Endothelial cell of umbilical vein (primary cell): ENCODE measurements at regions not wholly inside any gene's neighbourhood (a gene's known extent, or its start where the extent isn't known, plus 50 kb on each side); places are given as distances from the start of the nearest gene placed in this dataset.

Experiments used
- BruUV-seq: library from RNA; stranded (reverse); fragments of 400-500 nt; replicated peaks from 2 replicates; lab custom pipeline; 2021; lab: Mats Ljungman, UMichigan
- CTCF ChIA-PET: fragments of 300-600, 350-600 bp; sonication (Branson Sonifier 250); formaldehyde crosslinking; loops from one replicate; lab custom pipeline; 2021; ENCODE audit warnings: antibody characterized with exemption, inconsistent platforms; lab: Charles Lee
- POLR2A ChIA-PET: fragments of 300-600, 350-600 bp; sonication (Branson Sonifier 250); formaldehyde crosslinking; loops from one replicate; lab custom pipeline; 2021; ENCODE audit warnings: antibody characterized with exemption, inconsistent platforms; lab: Charles Lee
- DNase-seq: peaks from one replicate; pipeline ENCODE4 v3.0.0-alpha.2; 2011; ENCODE audit warnings: low read depth, low spot score
- FAIRE-seq: peaks from 2 replicates; lab custom pipeline; 2011; peaks lifted over from hg19 to GRCh38; lab: Jason Lieb, UNC
- H2AFZ ChIP-seq: 2 replicates; pipeline ENCODE4 v1.6.0; 2012; ENCODE audit warnings: low read depth, low read length, control low read depth, inconsistent platforms
- H3K27ac ChIP-seq: 2 replicates; pipeline ENCODE4 v1.5.1; 2011; ENCODE audit warnings: low read depth, mild to moderate bottlenecking, control low read depth, low read length, moderate library complexity; ENCODE audit not compliant: insufficient read depth
- H3K27me3 ChIP-seq, 2 experiments: 2 replicates each; pipeline versions ENCODE4 v1.6.0 to v1.6.1; 2011; ENCODE audit warnings: low read length in 2 of 2, mixed read lengths in 1 of 2; ENCODE audit not compliant: control insufficient read depth in 2 of 2, insufficient read depth in 2 of 2
- H3K36me3 ChIP-seq, 2 experiments: 2 replicates in 1 of 2; 3 replicates in 1 of 2; pipeline ENCODE4 v1.5.1; 2011; ENCODE audit warnings: low read length in 2 of 2, mild to moderate bottlenecking in 1 of 2, moderate library complexity in 1 of 2; ENCODE audit not compliant: control insufficient read depth in 2 of 2, insufficient read depth in 2 of 2; ENCODE audit errors: extremely low read depth in 1 of 2
- H3K4me1 ChIP-seq: 3 replicates; pipeline ENCODE4 v1.5.1; 2011; ENCODE audit warnings: mild to moderate bottlenecking, low read length; ENCODE audit not compliant: control insufficient read depth, insufficient read depth; ENCODE audit errors: extremely low read depth
- H3K4me2 ChIP-seq: 2 replicates; pipeline ENCODE4 v1.6.1; 2011; ENCODE audit warnings: low read length, control low read depth, mixed read lengths; ENCODE audit not compliant: insufficient read depth
- H3K4me3 ChIP-seq, 3 experiments: fragments of 200-600 bp in 1 of 3; sonication (generic), shearing (Covaris generic) in 1 of 3; replicated peaks in 1 of 3; 2 replicates each; pipeline ENCODE4 v1.5.1; 2011 to 2016; ENCODE audit warnings: control low read depth in 3 of 3, low read length in 3 of 3, mild to moderate bottlenecking in 2 of 3, inconsistent platforms in 1 of 3, low read depth in 1 of 3, moderate library complexity in 1 of 3; ENCODE audit not compliant: insufficient read depth in 1 of 3
- H3K79me2 ChIP-seq: 2 replicates; pipeline ENCODE4 v1.6.0; 2012; ENCODE audit warnings: low read length, inconsistent platforms; ENCODE audit not compliant: control insufficient read depth, insufficient read depth
- H3K9ac ChIP-seq: replicated peaks from 2 replicates; pipeline ENCODE3; 2011; ENCODE audit warnings: low read length, control low read depth; ENCODE audit not compliant: insufficient read depth; ENCODE audit errors: extremely low read depth
- H3K9me1 ChIP-seq: replicated peaks from 3 replicates; pipeline ENCODE4 v1.6.0; 2011; ENCODE audit warnings: mild to moderate bottlenecking, low read length; ENCODE audit not compliant: control insufficient read depth, insufficient read depth; ENCODE audit errors: extremely low read depth
- H3K9me3 ChIP-seq: replicated peaks from 2 replicates; pipeline ENCODE4 v1.5.1; 2012; ENCODE audit warnings: low read length, inconsistent platforms; ENCODE audit not compliant: control insufficient read depth, insufficient read depth
- H4K20me1 ChIP-seq: replicated peaks from 2 replicates; pipeline ENCODE3; 2011; ENCODE audit warnings: mild to moderate bottlenecking, low read length; ENCODE audit not compliant: control insufficient read depth, insufficient read depth; ENCODE audit errors: extremely low read depth
- CTCF ChIP-seq, 2 donors: IDR thresholded peaks; 1 replicate in 1 of 2; 2 replicates in 1 of 2; pipeline ENCODE4 v1.5.1; 2011; ENCODE audit warnings: low read length in 2 of 2, mild to moderate bottlenecking in 2 of 2, moderate library complexity in 2 of 2, control low read depth in 1 of 2, inconsistent platforms in 1 of 2, low read depth in 1 of 2; ENCODE audit not compliant: insufficient read depth in 1 of 2; ENCODE audit errors: extremely low read depth in 1 of 2
- EZH2 ChIP-seq: IDR thresholded peaks from 2 replicates; pipeline ENCODE4 v1.6.1; 2012; ENCODE audit warnings: borderline replicate concordance, low read depth, mild to moderate bottlenecking, moderate library complexity, low read length, inconsistent platforms; ENCODE audit not compliant: severe bottlenecking
- FOS ChIP-seq: IDR thresholded peaks from 2 replicates; pipeline ENCODE4 v1.6.1; 2011; ENCODE audit warnings: mild to moderate bottlenecking, low read length, moderate library complexity, borderline replicate concordance; ENCODE audit not compliant: insufficient read depth
- GATA2 ChIP-seq: IDR thresholded peaks from 2 replicates; pipeline ENCODE4 v1.7.0; 2011; ENCODE audit warnings: low read depth, mild to moderate bottlenecking, moderate library complexity, mixed read lengths, low read length; ENCODE audit not compliant: insufficient read length, insufficient read depth
- JUN ChIP-seq: IDR thresholded peaks from 2 replicates; pipeline ENCODE4 v1.6.1; 2011; ENCODE audit warnings: borderline replicate concordance, low read depth; ENCODE audit not compliant: insufficient read length, insufficient read depth
- MAX ChIP-seq: IDR thresholded peaks from 2 replicates; pipeline ENCODE4 v1.6.1; 2011; ENCODE audit not compliant: insufficient read depth, insufficient read length
- MYC ChIP-seq: IDR thresholded peaks from one replicate; pipeline ENCODE4 v1.6.1; 2011; ENCODE audit warnings: mild to moderate bottlenecking, low read depth, low read length
- POLR2A ChIP-seq: IDR thresholded peaks from 2 replicates; pipeline ENCODE4 v1.6.1; 2012; ENCODE audit warnings: low read depth, mild to moderate bottlenecking, control low read depth, low read length
- POLR2AphosphoS5 ChIP-seq: IDR thresholded peaks from 2 replicates; pipeline ENCODE4 v1.6.1; 2012; ENCODE audit warnings: low read depth, mild to moderate bottlenecking, control low read depth, low read length, moderate library complexity; ENCODE audit not compliant: insufficient read depth
- dilution Hi-C: fragments of 300-500 bp; cut with MboI; formaldehyde crosslinking; loops from one replicate; pipeline ENCODE4 v1.15.0; 2019; ENCODE audit warnings: low sequenced_read_pairs; ENCODE audit not compliant: extremely low pct_ligation_motif_present
- intact Hi-C: fragments of 100-400 bp; cut with micrococcal nuclease; formaldehyde crosslinking; loops from one replicate; pipeline ENCODE4 v1.10.0; 2022

- intact Hi-C loops (no loop called here), dilution Hi-C loops (no loop called here)
- CTCF ChIA-PET: no interaction called here
- DNase-seq (no peak), FAIRE-seq (no peak)
- H3K9ac ChIP-seq: no peak overlapping the region
- no peaks in the 10 kb centered on the region for H3K79me2 ChIP-seq
- no peak overlapping the region for H3K27ac ChIP-seq
- H2AFZ ChIP-seq: no peak overlapping the region
- POLR2A ChIA-PET: no interaction called here
- no peaks in the 10 kb centered on the region for H3K36me3 ChIP-seq
- H3K4me3 ChIP-seq: no peak overlapping the region
- no peak overlapping the region for H3K4me2 ChIP-seq
- H3K4me1 ChIP-seq: no peaks in the 10 kb centered on the region
- TF ChIP-seq JUN: no peak
- no peaks in the 10 kb centered on the region for H3K9me3 ChIP-seq
- H3K9me1 ChIP-seq: no peaks in the 10 kb centered on the region
- H4K20me1 ChIP-seq: no peaks in the 10 kb centered on the region
- no peaks in the 10 kb centered on the region for H3K27me3 ChIP-seq
- no TSS peak for BruUV-seq
These were observed 367.6 kb downstream of the CDH11 start for GRCh38 chr16:64754279-64754678.

GRCh38 chr16:64751906-64752305, 370.0 kb downstream of the CDH11 start:
- no peak overlapping the region for H3K4me2 ChIP-seq
- intact Hi-C loops: no loop called here

More at GRCh38 chr16:64751906-64752305, 370.0 kb downstream of the CDH11 start:
- DNase-seq (no peak), FAIRE-seq (no peak)
- no peak overlapping the region for H3K4me3 ChIP-seq
- no peaks in the 10 kb centered on the region for H4K20me1 ChIP-seq
- ChIA-PET POLR2A (no interaction called here), CTCF (no interaction called here)
- H2AFZ ChIP-seq: no peak overlapping the region
- no peaks in the 10 kb centered on the region for H3K27me3 ChIP-seq
- no TSS peak for BruUV-seq
- no peak overlapping the region for H3K27ac ChIP-seq
- dilution Hi-C loops: no loop called here
- H3K36me3 ChIP-seq: no peaks in the 10 kb centered on the region
- no peaks in the 10 kb centered on the region for H3K79me2 ChIP-seq
- no peaks in the 10 kb centered on the region for H3K9me1 ChIP-seq
- H3K4me1 ChIP-seq: no peaks in the 10 kb centered on the region
- H3K9me3 ChIP-seq: no peaks in the 10 kb centered on the region
- TF ChIP-seq EZH2: no peak
- TF ChIP-seq FOS: no peak
- TF ChIP-seq POLR2AphosphoS5: no peak
- no peak for TF ChIP-seq CTCF (IDR thresholded peaks at IDR 0.05; ENCODE audit: extremely low read depth in 1 of 2, insufficient read depth in 1 of 2, low read depth in 1 of 2, low read length in 2 of 2)
- no peak for TF ChIP-seq MAX
- no peak for TF ChIP-seq MYC
- no peak for TF ChIP-seq GATA2
- no peak for TF ChIP-seq POLR2A
- TF ChIP-seq JUN: no peak
- no peak overlapping the region for H3K9ac ChIP-seq
